ENCODE measurements at regions not wholly inside any gene's neighbourhood (a gene's known extent, or its start where the extent isn't known, plus 50 kb on each side); places are given as distances from the start of the nearest gene placed in this dataset.
"Not testable (repeated sequence)": the region's sequence is repeated elsewhere in the genome, so short reads cannot be mapped to it uniquely, and the experiment has no call there.

DNA sequence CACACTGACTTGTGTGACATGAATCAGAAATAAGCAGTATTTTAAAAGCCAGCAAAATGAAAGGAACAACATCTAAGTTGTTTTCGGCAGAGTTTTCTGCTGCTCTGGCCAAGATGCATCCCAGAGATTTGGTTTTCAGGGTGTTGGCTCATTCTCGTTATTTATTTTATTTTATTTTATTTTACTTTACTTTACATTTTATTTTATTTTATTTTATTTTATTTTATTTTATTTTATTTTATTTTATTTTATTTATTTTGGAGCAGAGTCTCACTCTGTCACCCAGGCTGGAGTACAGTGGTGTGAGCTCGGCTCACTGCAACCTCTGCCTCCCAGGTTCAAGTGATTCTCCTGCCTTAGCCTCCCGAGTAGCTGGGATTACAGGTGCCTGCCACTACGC lies 64.5 kb upstream of the CEP85L start:
- TF ChIP-seq, protein P1, sequence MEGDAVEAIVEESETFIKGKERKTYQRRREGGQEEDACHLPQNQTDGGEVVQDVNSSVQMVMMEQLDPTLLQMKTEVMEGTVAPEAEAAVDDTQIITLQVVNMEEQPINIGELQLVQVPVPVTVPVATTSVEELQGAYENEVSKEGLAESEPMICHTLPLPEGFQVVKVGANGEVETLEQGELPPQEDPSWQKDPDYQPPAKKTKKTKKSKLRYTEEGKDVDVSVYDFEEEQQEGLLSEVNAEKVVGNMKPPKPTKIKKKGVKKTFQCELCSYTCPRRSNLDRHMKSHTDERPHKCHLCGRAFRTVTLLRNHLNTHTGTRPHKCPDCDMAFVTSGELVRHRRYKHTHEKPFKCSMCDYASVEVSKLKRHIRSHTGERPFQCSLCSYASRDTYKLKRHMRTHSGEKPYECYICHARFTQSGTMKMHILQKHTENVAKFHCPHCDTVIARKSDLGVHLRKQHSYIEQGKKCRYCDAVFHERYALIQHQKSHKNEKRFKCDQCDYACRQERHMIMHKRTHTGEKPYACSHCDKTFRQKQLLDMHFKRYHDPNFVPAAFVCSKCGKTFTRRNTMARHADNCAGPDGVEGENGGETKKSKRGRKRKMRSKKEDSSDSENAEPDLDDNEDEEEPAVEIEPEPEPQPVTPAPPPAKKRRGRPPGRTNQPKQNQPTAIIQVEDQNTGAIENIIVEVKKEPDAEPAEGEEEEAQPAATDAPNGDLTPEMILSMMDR (IDR thresholded peaks at IDR 0.05; ENCODE audit: low read depth, low read length, missing input control): not testable (repeated sequence)
- not testable (repeated sequence) for TF ChIP-seq MAX (IDR thresholded peaks at IDR 0.05); GABPA (IDR thresholded peaks at IDR 0.05 in 1 of 2, conservative IDR thresholded peaks at IDR 0.05 in 1 of 2); YY1 (IDR thresholded peaks at IDR 0.05); RXRA (IDR thresholded peaks at IDR 0.05); SP1 (IDR thresholded peaks at IDR 0.05); REST (IDR thresholded peaks at IDR 0.05); HNF4A (conservative IDR thresholded peaks at IDR 0.05); JUND (IDR thresholded peaks at IDR 0.05); NR2F2 (IDR thresholded peaks at IDR 0.05)
- TF ChIP-seq, protein P2, sequence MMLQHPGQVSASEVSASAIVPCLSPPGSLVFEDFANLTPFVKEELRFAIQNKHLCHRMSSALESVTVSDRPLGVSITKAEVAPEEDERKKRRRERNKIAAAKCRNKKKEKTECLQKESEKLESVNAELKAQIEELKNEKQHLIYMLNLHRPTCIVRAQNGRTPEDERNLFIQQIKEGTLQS (IDR thresholded peaks at IDR 0.05): not testable (repeated sequence)

Data from liver (tissue), 3 donors.